Kidney epithelial cell (primary cell): ENCODE measurements at regions not wholly inside any gene's neighbourhood (a gene's known extent, or its start where the extent isn't known, plus 50 kb on each side); places are given as distances from the start of the nearest gene placed in this dataset.

Experiments used
- DNase-seq: peaks from one replicate; pipeline ENCODE4 v3.0.0-alpha.2; 2010; ENCODE audit warnings: low read depth
- H3K27me3 ChIP-seq: 2 replicates; pipeline ENCODE4 v1.6.0; 2011; ENCODE audit warnings: low read length; ENCODE audit not compliant: control insufficient read depth, insufficient read depth
- H3K36me3 ChIP-seq: 2 replicates; pipeline ENCODE4 v1.5.1; 2011; ENCODE audit warnings: low read length; ENCODE audit not compliant: control insufficient read depth, insufficient read depth
- H3K4me3 ChIP-seq: 2 replicates; pipeline ENCODE4 v1.5.1; 2011; ENCODE audit warnings: low read depth, mild to moderate bottlenecking, control low read depth, low read length
- CTCF ChIP-seq: IDR thresholded peaks from 2 replicates; pipeline ENCODE4 v1.5.1; 2011; ENCODE audit warnings: mild to moderate bottlenecking, moderate library complexity, low read length, control low read depth, inconsistent platforms; ENCODE audit not compliant: insufficient read depth, poor library complexity, severe bottlenecking

GRCh38 chr3:107235928-107236315, 141.3 kb upstream of the CCDC54 start:
- DNase-seq, result peak; percentile 48
- H3K27me3 ChIP-seq, result no peaks in the 10 kb centered on the region
- peak; percentile 71 for TF ChIP-seq CTCF
- H3K4me3 ChIP-seq, result peak overlapping the region; percentile 47
- no peaks in the 10 kb centered on the region for H3K36me3 ChIP-seq

GRCh38 chr3:107236655-107237337, 140.4 kb upstream of the CCDC54 start:
- Histone ChIP-seq H3K27me3 (no peaks in the 10 kb centered on the region), H3K4me3 (no peak overlapping the region), H3K36me3 (no peaks in the 10 kb centered on the region)
- DNase-seq, result no peak
- no peak for TF ChIP-seq CTCF

GRCh38 chr3:107238787-107239186, 138.5 kb upstream of the CCDC54 start:
- no peak for DNase-seq
- H3K27me3 ChIP-seq, result no peaks in the 10 kb centered on the region
- TF ChIP-seq CTCF, result no peak
- no peaks in the 10 kb centered on the region for H3K36me3 ChIP-seq
- H3K4me3 ChIP-seq, result no peak overlapping the region

- no peak for DNase-seq
- no peak overlapping the region for H3K4me3 ChIP-seq
- TF ChIP-seq CTCF, result no peak
These were observed 137.5 kb upstream of the CCDC54 start for GRCh38 chr3:107239703-107240102.

GRCh38 chr3:107240183-107241091, 136.8 kb upstream of the CCDC54 start:
- Histone ChIP-seq H3K36me3 (no peaks in the 10 kb centered on the region), H3K27me3 (no peaks in the 10 kb centered on the region), H3K4me3 (peak overlapping the region; percentile 86)
- DNase-seq, result no peak
- no peak for TF ChIP-seq CTCF

More at GRCh38 chr3:107239703-107240102, 137.5 kb upstream of the CCDC54 start:
- Histone ChIP-seq H3K36me3 (no peaks in the 10 kb centered on the region), H3K27me3 (no peaks in the 10 kb centered on the region)
